Keratinocyte (primary cell): ENCODE measurements at regions not wholly inside any gene's neighbourhood (a gene's known extent, or its start where the extent isn't known, plus 50 kb on each side); places are given as distances from the start of the nearest gene placed in this dataset.

Experiments
- DNase-seq: peaks from one replicate; pipeline ENCODE4 v3.0.0-alpha.2; 2011; ENCODE audit warnings: low read depth, missing footprints, low spot score
- FAIRE-seq: peaks from 2 replicates; lab custom pipeline; 2011; peaks lifted over from hg19 to GRCh38; lab: Jason Lieb, UNC
- H2AFZ ChIP-seq: 2 replicates; pipeline ENCODE4 v1.6.0; 2012; ENCODE audit warnings: low read length, control low read depth, inconsistent platforms; ENCODE audit not compliant: control insufficient read depth
- H3K27ac ChIP-seq: 2 replicates; pipeline ENCODE4 v1.5.1; 2011; ENCODE audit warnings: low read length; ENCODE audit not compliant: control insufficient read depth, insufficient read depth
- H3K27me3 ChIP-seq: 3 replicates; pipeline ENCODE4 v1.6.0; 2011; ENCODE audit warnings: low read length; ENCODE audit not compliant: control insufficient read depth, insufficient read depth; ENCODE audit errors: extremely low read depth
- H3K36me3 ChIP-seq, 2 experiments: 2 replicates in 1 of 2; 3 replicates in 1 of 2; pipeline ENCODE4 v1.5.1; 2011; ENCODE audit warnings: low read length in 2 of 2, mild to moderate bottlenecking in 1 of 2; ENCODE audit not compliant: control insufficient read depth in 2 of 2, insufficient read depth in 2 of 2; ENCODE audit errors: extremely low read depth in 1 of 2
- H3K4me1 ChIP-seq: 3 replicates; pipeline ENCODE4 v1.5.1; 2011; ENCODE audit warnings: low read length; ENCODE audit not compliant: control insufficient read depth, insufficient read depth; ENCODE audit errors: extremely low read depth
- H3K4me2 ChIP-seq: 3 replicates; pipeline ENCODE4 v1.6.0; 2011; ENCODE audit warnings: low read depth, low read length; ENCODE audit not compliant: control insufficient read depth, insufficient read depth; ENCODE audit errors: extremely low read depth
- H3K4me3 ChIP-seq, 3 experiments: fragments of 200-600 bp in 1 of 3; sonication (generic) in 1 of 3; 2 replicates in 2 of 3; 3 replicates in 1 of 3; pipeline ENCODE4 v1.5.1; 2011 to 2016; ENCODE audit warnings: low read length in 3 of 3, mild to moderate bottlenecking in 3 of 3, control low read depth in 2 of 3, inconsistent platforms in 1 of 3, low read depth in 1 of 3, mixed read lengths in 1 of 3, mixed run types in 1 of 3, moderate library complexity in 1 of 3; ENCODE audit not compliant: control insufficient read depth in 2 of 3, insufficient read depth in 2 of 3; ENCODE audit errors: extremely low read depth in 1 of 3
- H3K79me2 ChIP-seq: 2 replicates; pipeline ENCODE4 v1.6.0; 2012; ENCODE audit warnings: low read length; ENCODE audit not compliant: control insufficient read depth, insufficient read depth
- H3K9ac ChIP-seq: 3 replicates; pipeline ENCODE4 v1.6.0; 2011; ENCODE audit warnings: low read length; ENCODE audit not compliant: control insufficient read depth, insufficient read depth; ENCODE audit errors: extremely low read depth
- H3K9me1 ChIP-seq: 3 replicates; pipeline ENCODE4 v1.6.0; 2011; ENCODE audit warnings: low read length; ENCODE audit not compliant: control insufficient read depth, insufficient read depth; ENCODE audit errors: extremely low read depth
- H3K9me3 ChIP-seq: 2 replicates; pipeline ENCODE4 v1.5.1; 2012; ENCODE audit warnings: low read depth, low read length; ENCODE audit not compliant: control insufficient read depth
- H4K20me1 ChIP-seq: 3 replicates; pipeline ENCODE4 v1.6.0; 2011; ENCODE audit warnings: low read length; ENCODE audit not compliant: control insufficient read depth, insufficient read depth; ENCODE audit errors: extremely low read depth
- EZH2 ChIP-seq: IDR thresholded peaks from one replicate; pipeline ENCODE4 v1.6.1; 2012; ENCODE audit warnings: inconsistent platforms, mild to moderate bottlenecking, low read length, moderate library complexity
- dilution Hi-C: fragments of 300-500 bp; cut with MboI; formaldehyde crosslinking; loops from one replicate; pipeline ENCODE4 v1.7.0; 2020; ENCODE audit warnings: low sequenced_read_pairs; ENCODE audit not compliant: extremely low pct_ligation_motif_present
- TF ChIP-seq, protein P1 (sequence below), 3 experiments: IDR thresholded peaks in 1 of 3; conservative IDR thresholded peaks in 1 of 3; optimal IDR thresholded peaks in 1 of 3; 2 replicates in 2 of 3; 3 replicates in 1 of 3; pipeline versions ENCODE3 to v1.5.1; 2011; ENCODE audit warnings: low read length in 3 of 3, mild to moderate bottlenecking in 3 of 3, moderate library complexity in 2 of 3, control low read depth in 1 of 3, inconsistent platforms in 1 of 3; ENCODE audit not compliant: insufficient read depth in 2 of 3; ENCODE audit errors: extremely low read depth in 1 of 3

DNA sequence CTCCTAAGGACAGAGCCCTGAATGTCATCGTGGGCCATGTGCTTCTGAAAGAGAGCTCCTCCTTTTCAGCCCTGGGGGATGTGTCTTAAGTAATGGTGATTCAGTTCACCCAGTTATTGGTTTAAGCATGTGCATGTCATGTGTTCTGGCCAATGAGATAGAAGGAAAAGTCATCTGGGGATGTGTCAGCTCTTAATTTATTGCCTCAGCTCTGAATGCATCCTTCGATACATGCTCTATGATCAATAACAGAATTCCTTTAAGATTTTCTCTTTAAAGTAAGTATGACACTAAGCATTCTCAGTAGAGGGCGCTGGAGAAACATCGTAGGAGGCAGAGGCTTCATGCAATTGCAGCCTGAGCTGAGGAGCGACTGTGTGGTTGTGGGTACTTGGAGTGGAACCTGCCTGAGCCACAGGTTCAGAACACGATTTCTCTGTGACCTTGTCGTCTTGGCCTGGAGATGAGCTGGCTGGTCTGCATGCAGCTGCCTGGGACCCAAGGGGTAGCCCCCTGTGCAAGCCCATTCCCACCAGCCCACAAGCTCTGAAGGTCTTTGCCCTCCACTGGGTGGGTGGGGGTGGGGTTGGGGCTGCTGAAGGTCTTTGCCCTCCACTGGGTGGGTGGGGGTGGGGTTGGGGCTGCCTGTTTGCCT, 69.5 kb downstream of the C3orf38 start:
- Histone ChIP-seq H3K4me1 (no peaks in the 10 kb centered on the region), H3K9me1 (no peaks in the 10 kb centered on the region), H3K27ac (no peak overlapping the region), H3K27me3 (no peaks in the 10 kb centered on the region), H3K4me2 (no peak overlapping the region), H2AFZ (no peak overlapping the region), H3K4me3 (no peak overlapping the region), H3K79me2 (no peaks in the 10 kb centered on the region), H3K36me3 (no peaks in the 10 kb centered on the region), H3K9ac (no peak overlapping the region), H4K20me1 (no peaks in the 10 kb centered on the region), H3K9me3 (no peaks in the 10 kb centered on the region)
- TF ChIP-seq, protein P1, sequence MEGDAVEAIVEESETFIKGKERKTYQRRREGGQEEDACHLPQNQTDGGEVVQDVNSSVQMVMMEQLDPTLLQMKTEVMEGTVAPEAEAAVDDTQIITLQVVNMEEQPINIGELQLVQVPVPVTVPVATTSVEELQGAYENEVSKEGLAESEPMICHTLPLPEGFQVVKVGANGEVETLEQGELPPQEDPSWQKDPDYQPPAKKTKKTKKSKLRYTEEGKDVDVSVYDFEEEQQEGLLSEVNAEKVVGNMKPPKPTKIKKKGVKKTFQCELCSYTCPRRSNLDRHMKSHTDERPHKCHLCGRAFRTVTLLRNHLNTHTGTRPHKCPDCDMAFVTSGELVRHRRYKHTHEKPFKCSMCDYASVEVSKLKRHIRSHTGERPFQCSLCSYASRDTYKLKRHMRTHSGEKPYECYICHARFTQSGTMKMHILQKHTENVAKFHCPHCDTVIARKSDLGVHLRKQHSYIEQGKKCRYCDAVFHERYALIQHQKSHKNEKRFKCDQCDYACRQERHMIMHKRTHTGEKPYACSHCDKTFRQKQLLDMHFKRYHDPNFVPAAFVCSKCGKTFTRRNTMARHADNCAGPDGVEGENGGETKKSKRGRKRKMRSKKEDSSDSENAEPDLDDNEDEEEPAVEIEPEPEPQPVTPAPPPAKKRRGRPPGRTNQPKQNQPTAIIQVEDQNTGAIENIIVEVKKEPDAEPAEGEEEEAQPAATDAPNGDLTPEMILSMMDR (optimal IDR thresholded peaks at IDR 0.05 in 1 of 3, IDR thresholded peaks at IDR 0.05 in 1 of 3, conservative IDR thresholded peaks at IDR 0.05 in 1 of 3; ENCODE audit: extremely low read depth in 1 of 3, insufficient read depth in 2 of 3, low read length in 3 of 3) = peak; percentile 50 to 69 (median 60)
- TF ChIP-seq EZH2 = no peak
- DNase-seq = no peak
- no peak for FAIRE-seq
- dilution Hi-C loops = no loop called here

DNA sequence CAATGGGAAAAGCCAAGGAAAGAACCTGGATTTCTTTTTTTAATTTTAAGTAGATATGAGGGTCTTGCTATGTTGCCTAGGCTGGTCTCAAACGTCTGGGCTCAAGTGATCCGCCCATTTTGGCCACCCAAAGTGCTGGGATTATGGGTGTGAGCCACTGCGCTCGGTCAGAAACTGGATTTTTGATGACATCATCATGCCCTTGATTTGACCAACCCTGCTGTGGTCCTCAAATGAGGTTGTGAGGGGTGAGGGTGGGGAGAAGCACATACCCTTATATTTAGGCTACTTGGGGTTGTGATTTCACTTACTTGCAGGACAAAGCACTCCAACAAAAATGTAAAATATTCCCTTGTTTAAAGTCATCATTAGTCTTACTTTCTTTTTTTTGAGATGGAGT, 70.4 kb downstream of the C3orf38 start:
- no peak overlapping the region for H2AFZ ChIP-seq
- H3K4me2 ChIP-seq = no peak overlapping the region
- DNase-seq (no peak), FAIRE-seq (no peak)
- no peak overlapping the region for H3K4me3 ChIP-seq
- TF ChIP-seq, protein P1 (optimal IDR thresholded peaks at IDR 0.05 in 1 of 3, IDR thresholded peaks at IDR 0.05 in 1 of 3, conservative IDR thresholded peaks at IDR 0.05 in 1 of 3; ENCODE audit: extremely low read depth in 1 of 3, insufficient read depth in 2 of 3, low read length in 3 of 3) = no peak
- TF ChIP-seq EZH2 = no peak
- H3K79me2 ChIP-seq = no peaks in the 10 kb centered on the region
- H3K9me3 ChIP-seq = no peaks in the 10 kb centered on the region
- no peaks in the 10 kb centered on the region for H3K9me1 ChIP-seq
- H3K27ac ChIP-seq = no peak overlapping the region
- no peak overlapping the region for H3K9ac ChIP-seq
- H3K4me1 ChIP-seq = no peaks in the 10 kb centered on the region
- H3K36me3 ChIP-seq = no peaks in the 10 kb centered on the region
- H3K27me3 ChIP-seq = no peaks in the 10 kb centered on the region
- dilution Hi-C loops = no loop called here
- H4K20me1 ChIP-seq = no peaks in the 10 kb centered on the region
